HG02885 (cell line): ENCODE measurements at regions not wholly inside any gene's neighbourhood (a gene's known extent, or its start where the extent isn't known, plus 50 kb on each side); places are given as distances from the start of the nearest gene placed in this dataset.
"Not testable (repeated sequence)": the region's sequence is repeated elsewhere in the genome, so short reads cannot be mapped to it uniquely, and the experiment has no call there.

Source experiments
- ATAC-seq: cut with Tn5 transposase; IDR thresholded peaks from one replicate; pipeline ENCODE4 v1.9.1; 2021; ENCODE audit warnings: mild to moderate bottlenecking; ENCODE audit not compliant: unreplicated experiment, poor library complexity

GRCh38 chr3:8286749-8287148 lies 214.9 kb upstream of the LMCD1 start:
- ATAC-seq, result no peak

GRCh38 chr3:8290611-8291010 lies 211.0 kb upstream of the LMCD1 start:
- no peak for ATAC-seq

GRCh38 chr3:8296461-8296860 lies 205.2 kb upstream of the LMCD1 start:
- no peak for ATAC-seq

GRCh38 chr3:8298021-8298954 lies 203.3 kb upstream of the LMCD1 start:
- ATAC-seq, result no peak

- ATAC-seq, result peak; percentile 71
Observed at GRCh38 chr3:8301977-8302735, 199.5 kb upstream of the LMCD1 start.

- ATAC-seq, result no peak
Observed at GRCh38 chr3:8303466-8303865, 198.2 kb upstream of the LMCD1 start.

GRCh38 chr3:8305371-8305770 lies 196.3 kb upstream of the LMCD1 start:
- ATAC-seq, result no peak

GRCh38 chr3:8307545-8308110 lies 194.0 kb upstream of the LMCD1 start:
- ATAC-seq, result no peak

GRCh38 chr3:8311321-8311720 lies 190.3 kb upstream of the LMCD1 start:
- no peak for ATAC-seq

GRCh38 chr3:8312685-8313084 lies 188.9 kb upstream of the LMCD1 start:
- ATAC-seq, result no peak

- no peak for ATAC-seq
Observed at GRCh38 chr3:8313560-8314267, 187.9 kb upstream of the LMCD1 start.

- ATAC-seq, result not testable (repeated sequence)
Observed at GRCh38 chr3:8315526-8315925, 186.1 kb upstream of the LMCD1 start.

GRCh38 chr3:8317661-8318649 lies 183.7 kb upstream of the LMCD1 start:
- ATAC-seq, result no peak

GRCh38 chr3:8319935-8320634 lies 181.5 kb upstream of the LMCD1 start:
- no peak for ATAC-seq

GRCh38 chr3:8320711-8321458 lies 180.7 kb upstream of the LMCD1 start:
- ATAC-seq, result no peak

GRCh38 chr3:8324747-8325146 lies 176.9 kb upstream of the LMCD1 start:
- ATAC-seq, result peak; percentile 87

- ATAC-seq, result no peak
Observed at GRCh38 chr3:8325306-8325705, 176.3 kb upstream of the LMCD1 start.

GRCh38 chr3:8325833-8326232 lies 175.8 kb upstream of the LMCD1 start:
- ATAC-seq, result not testable (repeated sequence)
